NCI-H748 (cell line): ENCODE measurements at regions not wholly inside any gene's neighbourhood (a gene's known extent, or its start where the extent isn't known, plus 50 kb on each side); places are given as distances from the start of the nearest gene placed in this dataset.
"Not testable (repeated sequence)": the region's sequence is repeated elsewhere in the genome, so short reads cannot be mapped to it uniquely, and the experiment has no call there.

ENCODE experiments used
- DNase-seq: peaks from one replicate; lab custom pipeline; 2025; ENCODE audit not compliant: unreplicated experiment; lab: John Stamatoyannopoulos, UW

DNA sequence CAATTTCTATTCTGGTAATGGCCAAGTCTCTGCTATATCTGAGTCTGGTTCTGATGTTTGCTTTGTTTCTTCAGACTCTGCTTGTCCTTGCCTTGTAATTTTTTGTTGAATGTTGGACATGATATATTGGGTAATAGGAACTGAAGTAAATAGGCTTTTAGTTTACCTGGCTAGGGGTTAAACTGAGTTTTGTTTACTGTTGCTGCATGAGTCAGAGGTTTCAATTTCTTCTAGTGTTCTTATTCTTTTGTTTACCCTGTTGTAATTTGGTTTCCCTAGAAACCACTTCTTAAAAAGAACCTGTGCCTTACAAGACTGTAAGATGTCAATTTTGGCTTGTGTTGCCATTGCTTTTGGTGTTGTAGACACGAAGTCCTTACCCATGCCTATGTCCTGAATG is 285.0 kb upstream of the KCNH7 start:
- DNase-seq = no peak

DNA sequence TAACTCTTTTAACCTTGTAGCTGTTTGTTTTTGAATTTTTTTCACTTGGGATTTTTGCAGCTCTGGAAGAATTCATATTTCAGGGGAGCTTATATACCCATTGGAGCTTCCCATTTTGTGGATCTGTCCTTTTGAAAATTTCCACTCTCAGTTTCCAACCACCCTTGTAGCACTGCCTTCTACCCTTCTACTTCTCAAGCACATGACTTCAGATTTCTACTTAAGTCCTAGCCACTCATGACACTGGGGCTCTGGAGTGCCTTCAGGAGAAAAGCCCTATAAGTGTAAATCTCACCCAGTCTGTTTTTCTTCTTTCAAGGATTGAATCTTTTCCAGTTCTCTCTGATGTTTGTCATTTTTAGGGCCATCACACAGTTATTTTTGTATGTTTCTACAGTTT is 283.7 kb upstream of the KCNH7 start:
- DNase-seq = no peak

GRCh38 chr2:163121483-163121882 is 282.9 kb upstream of the KCNH7 start:
- DNase-seq = no peak

DNA sequence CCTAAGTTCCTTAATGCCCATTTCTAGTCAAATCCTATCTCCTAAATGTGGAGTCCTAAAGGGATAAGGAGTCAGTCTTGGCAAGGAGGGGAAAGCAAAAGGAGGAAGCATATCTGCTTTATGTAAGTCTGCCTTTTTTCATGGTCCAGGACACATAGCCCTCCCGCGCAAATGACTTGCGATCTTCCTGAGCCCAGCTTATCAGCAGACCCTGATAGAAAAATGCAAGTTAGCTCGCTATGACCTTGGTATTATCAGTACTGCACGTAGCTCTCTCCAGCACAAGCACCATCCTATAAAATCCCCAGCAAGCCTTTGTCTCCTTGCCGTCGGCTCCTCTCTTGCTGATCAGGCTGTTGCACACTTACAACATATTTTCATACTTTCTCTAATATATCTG is 281.4 kb upstream of the KCNH7 start:
- no peak for DNase-seq

- DNase-seq = no peak
Observed at GRCh38 chr2:163086940-163087339, 248.4 kb upstream of the KCNH7 start.

- peak; percentile 45 for DNase-seq
Observed at GRCh38 chr2:163085366-163086024, 246.9 kb upstream of the KCNH7 start.

- DNase-seq = no peak
Observed at GRCh38 chr2:163081754-163082153, 243.2 kb upstream of the KCNH7 start.

DNA sequence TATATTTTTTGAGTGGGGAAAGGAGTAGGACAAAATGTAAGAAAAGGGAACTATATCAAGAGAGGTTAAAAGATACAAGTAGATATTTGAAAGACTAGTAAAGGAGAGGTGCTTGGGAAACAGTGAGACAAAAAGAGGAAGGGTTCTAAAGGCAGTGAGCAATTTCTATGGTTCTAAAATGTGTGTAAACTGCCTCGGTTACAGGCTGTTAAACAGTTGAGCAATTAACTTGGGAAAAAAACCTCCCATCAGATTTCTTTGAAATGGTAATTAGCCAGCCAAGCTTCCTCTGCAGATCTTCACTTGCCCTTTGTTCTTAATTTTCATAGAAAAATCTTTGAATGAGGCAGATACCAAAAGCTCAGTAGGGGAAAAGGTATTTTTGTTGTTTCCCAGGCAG is 238.7 kb upstream of the KCNH7 start:
- DNase-seq = peak; percentile 44

DNA sequence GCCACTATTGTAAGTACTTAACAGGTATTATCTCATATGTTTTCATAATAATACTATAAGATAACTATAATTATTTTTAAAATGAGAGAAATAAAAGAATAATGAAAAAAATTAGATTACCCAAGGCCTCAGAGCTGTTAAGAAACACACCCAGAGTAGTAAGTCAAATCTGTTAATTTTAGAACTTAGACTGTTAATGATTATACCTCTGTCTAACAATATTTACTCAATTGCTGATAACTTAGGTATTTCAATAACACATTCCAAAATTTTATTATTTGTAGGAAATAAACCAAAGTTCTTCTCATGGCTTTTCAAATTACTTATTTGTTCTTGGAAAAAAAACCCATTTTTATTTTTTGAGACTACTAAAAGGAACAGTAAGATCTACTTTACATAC is 227.5 kb upstream of the KCNH7 start:
- DNase-seq = no peak

- no peak for DNase-seq
Observed at GRCh38 chr2:163062524-163062923, 224.0 kb upstream of the KCNH7 start.

DNA sequence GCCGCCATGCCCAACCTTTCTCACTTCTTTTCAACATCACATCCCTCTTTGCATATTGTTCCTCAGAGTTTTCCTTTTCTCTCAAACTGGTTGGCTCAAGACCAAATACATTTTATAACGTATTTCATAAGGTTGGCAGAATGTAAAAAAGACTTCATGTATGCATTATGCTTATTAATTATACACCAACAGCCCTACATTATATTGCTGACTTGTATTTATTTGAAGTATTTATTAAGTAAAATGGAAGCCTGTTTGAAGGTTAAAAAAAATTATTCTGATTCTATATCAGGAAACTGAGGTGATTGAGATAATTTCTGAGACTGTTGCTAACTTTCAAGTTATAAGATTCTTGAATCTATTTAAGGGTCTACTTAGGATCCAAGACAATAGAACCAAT is 208.0 kb upstream of the KCNH7 start:
- no peak for DNase-seq

- no peak for DNase-seq
Observed at GRCh38 chr2:163045830-163046229, 207.3 kb upstream of the KCNH7 start.

DNA sequence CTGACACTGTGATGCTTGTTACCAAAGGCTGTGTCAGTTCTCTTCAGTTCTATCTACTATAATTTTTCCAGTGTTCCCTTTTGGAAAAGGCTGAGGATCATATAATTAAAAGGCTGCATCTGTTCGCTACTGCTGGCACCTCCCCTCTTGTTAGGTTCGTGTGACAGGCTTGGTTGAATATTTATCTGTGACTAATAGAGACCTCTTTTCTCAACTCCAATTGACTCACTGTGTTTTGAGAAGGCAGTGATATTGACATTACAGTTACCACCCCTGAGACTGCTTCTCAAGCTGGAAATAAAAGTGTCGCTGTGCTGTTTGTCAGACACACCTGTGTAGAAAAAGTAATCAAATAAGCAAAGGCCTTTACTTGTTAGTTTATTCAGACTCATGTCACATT is 205.5 kb upstream of the KCNH7 start:
- peak; percentile 89 for DNase-seq

DNA sequence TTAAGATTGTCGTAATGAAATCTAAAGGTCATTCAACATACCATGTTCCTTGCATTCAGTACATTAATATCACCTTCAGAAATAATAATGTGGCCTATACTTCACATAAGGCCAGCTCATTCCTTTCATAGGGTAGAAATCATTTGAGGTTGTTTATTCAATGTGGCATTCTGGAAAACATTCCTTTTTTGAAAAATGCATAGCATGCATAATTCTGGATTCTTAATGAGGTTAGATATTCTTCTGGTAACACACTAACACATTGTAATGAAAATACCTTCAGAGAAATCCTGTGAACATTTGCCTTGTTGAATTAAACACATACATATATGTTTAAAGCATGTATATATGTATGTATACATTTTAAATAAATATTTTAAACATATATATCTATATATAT is 204.6 kb upstream of the KCNH7 start:
- DNase-seq = no peak

GRCh38 chr2:163039266-163039665 is 200.7 kb upstream of the KCNH7 start:
- DNase-seq = no peak

DNA sequence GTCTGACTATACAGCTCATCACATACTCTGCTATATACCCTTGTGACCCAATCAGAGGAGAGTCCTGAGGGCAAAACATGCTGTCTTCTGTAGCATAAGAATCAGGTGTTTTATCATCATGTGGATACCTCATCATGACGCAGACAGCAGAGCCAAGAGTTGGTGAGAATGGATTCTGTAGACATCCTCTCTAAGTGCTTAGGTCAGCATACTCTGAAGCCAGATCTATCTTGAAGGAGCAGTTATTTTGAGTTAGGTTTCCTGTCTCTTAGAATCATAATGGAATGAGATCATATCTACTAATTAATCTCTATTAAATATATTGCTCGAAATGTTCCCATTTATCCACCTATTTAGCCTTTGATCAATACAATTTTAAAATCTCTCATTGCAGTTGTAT is 190.2 kb upstream of the KCNH7 start:
- DNase-seq = no peak

DNA sequence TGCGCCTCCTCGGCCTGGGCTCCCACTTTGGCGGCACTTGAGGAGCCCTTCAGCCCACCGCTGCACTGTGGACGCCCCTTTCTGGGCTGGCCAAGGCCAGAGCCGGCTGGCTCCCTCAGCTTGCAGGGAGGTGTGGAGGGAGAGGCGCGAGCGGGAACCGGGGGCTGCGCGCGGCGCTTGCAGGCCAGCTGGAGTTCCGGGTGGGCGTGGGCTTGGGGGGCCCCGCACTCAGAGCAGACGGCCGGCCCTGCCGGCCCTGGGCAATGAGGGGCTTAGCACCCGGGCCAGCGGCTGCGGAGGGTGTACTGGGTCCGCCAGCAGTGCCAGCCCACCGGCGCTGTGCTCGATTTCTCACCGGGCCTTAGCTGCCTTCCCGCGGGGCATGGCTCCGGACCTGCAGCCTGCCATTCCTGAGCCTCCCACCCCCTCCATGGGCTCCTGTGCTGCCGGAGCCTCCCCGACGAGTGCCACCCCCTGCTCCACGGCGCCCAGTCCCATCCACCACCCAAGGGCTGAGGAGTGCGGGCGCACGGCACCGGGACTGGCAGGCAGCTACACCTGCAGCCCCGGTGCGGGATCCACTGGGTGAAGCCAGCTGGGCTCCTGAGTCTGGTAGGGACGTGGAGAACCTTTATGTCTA is 187.7 kb upstream of the KCNH7 start:
- DNase-seq = not testable (repeated sequence)

- not testable (repeated sequence) for DNase-seq
Observed at GRCh38 chr2:163016882-163017281, 178.3 kb upstream of the KCNH7 start.

GRCh38 chr2:163011000-163011399 is 172.4 kb upstream of the KCNH7 start:
- peak; percentile 58 for DNase-seq

GRCh38 chr2:163008642-163009041 is 170.1 kb upstream of the KCNH7 start:
- DNase-seq = no peak

DNA sequence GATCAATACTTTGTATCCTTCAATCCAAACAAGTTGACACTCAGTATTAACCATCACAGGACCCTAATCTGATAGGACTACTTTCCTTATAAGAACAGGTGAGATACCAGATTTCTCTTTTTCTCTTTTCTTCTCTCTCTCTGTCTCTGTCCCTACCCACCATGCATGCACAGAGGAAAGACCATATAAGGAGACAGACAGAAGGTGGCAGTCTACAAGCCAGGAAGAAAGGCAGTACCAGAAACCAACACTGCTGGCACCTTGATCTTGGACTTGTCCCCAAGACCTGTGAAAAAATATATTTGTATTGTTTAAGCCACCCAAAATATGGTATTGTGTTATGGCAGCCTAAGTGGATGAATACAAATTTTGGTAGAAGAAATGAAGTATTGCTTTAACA is 156.2 kb upstream of the KCNH7 start:
- DNase-seq = no peak

DNA sequence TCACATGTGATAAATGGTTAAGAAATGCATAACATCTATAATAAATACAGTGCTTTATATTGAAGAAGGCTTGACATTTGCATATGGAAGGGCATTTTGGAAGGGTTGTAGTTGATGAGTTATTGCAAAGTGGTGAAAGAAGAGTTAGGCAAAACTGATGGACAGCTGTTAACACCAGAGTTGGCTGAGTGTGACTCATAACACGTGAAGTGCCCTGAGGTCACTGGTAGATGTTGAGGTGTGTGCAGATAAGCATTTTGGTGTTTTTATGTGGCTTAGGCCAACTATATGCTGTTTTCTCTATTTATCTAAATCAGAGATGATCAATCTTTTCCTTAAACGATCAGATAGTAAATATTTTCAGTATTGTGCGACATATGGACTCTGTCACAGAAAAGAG is 154.3 kb upstream of the KCNH7 start:
- no peak for DNase-seq

DNA sequence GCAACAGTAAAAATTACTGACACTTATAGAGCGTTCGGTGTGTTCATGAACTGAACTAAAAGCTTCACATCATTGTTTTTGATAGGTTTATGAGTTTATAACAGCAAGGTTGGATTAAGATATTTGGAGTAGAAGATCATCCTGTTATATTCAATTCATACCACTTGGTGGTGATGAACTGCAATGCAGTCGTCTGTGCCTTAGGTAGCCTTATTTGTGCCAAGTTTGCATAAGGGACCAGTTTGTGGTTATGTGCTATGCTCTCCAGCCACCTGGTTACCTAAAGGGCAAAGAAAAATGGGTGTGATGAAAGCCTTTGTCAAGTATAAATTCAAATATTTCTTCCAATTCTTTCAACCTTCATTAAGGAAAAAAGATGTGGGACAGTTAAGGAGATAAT is 150.9 kb upstream of the KCNH7 start:
- DNase-seq = peak; percentile 79
